Forelimb muscle (tissue), 1 donor: ENCODE measurements at regions not wholly inside any gene's neighbourhood (a gene's known extent, or its start where the extent isn't known, plus 50 kb on each side); places are given as distances from the start of the nearest gene placed in this dataset.

Experiments used
- DNase-seq: peaks from one replicate; pipeline ENCODE4 v3.0.0-alpha.2; 2013; ENCODE audit warnings: low read depth

DNA sequence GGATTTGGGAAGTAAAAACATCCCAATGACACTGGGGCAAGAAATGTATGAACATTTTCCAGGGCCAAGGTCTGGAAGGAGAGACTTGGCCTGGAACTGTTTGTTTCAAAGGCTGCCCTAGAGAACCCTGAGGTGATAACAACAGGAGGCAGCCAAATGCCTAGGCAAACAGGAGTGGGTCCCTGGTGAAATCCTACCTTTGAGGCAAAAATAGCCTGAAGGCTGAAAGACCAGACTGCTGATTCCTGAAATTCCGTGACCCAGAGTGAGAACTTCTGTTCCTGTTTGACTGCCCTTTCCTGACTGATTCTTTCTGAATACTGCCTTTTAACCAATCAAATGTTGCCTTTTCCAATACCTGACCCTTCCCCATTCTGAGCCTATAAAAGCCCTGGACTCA, 196.4 kb downstream of the NSUN3 start:
- no peak for DNase-seq

DNA sequence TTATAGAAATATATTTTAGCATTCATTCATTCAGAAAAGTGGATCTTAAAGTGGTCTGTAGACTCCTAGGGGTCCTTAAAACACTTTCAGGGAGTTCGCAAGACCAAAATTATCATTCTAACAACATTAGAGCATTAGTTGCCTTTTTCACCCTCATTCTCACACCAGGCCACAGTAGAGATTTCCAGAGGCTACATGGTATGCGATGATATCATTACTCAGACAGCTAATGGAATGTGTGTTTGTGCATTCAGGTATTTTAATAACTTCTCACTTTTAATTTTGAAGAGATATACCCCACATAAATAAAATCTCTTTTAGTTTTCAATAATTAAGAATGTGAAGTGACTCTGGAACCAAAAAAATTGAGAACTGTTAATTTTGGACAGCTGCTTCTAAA, 206.9 kb downstream of the NSUN3 start:
- DNase-seq = no peak

DNA sequence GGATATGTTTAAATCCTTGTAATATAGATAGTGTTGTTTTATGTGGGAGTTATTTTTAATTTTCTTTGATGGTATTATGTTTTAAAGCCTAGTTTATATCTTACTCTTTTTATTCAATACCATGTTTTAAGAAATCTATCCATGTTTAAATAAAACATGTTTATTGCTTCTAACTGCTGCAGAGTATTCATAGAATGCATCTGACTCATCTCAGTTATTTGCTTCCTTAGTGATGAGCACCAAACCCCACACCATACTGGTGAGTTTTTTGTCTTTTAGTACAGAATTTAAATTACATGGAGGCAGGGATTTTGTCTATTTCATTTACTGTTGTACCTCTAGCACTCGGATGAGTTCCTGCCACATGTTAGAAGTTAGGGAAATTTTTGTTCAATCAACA, 209.2 kb downstream of the NSUN3 start:
- no peak for DNase-seq

DNA sequence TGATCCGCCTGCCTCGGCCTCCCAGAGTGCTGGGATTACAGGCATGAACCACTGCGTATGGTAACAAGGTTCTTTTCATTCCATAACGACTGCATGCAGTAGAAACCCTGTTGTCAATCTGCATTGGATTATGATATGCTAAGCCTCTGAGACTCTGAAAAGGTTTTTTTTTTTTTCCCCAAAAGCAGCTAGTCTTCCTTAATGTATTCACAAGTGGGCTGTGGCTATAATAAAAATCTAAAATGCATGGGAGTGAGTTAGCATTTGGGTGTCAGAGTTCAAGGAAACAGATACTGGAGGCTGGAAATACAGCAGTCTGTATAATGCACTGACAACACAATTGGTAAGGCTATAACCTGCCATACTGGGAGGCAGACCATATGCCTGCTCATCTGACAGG, 218.1 kb downstream of the NSUN3 start:
- no peak for DNase-seq

DNA sequence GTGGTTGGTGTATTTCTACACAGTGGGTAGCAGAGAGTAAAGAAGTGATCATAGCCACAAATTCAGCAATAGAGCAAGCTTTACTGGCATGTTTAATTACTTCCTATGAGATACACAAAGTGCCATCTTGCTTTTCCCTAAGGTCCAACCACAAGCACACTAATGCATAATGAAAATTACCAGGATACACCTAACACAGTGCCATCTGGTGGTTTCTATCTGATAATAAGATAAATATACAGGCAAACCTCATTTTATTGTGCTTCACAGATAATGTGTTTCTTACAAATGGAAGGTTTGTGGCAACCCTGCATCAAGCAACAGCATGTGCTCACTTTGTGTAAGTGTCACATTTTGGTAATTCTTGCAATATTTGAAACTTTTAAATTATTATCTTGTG, 223.0 kb downstream of the NSUN3 start:
- no peak for DNase-seq

DNA sequence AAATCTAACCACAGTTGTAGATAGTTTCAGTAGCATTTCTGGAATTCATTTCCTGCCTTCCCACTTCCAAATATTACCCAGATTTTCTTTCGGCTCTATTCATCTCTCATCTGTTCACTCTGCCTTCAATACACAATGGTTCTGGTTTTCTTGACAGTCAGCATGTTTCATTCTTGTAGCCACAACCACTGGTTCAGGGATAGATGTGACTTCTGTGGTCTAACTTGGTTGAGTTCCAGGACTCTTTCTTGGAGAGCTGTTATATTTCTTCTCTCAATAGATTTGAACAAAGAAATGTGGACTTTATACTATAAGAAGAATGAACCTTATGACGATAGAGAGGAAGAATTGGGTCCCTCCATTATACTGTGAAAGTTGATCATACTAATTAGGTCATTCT, 228.8 kb downstream of the NSUN3 start:
- no peak for DNase-seq

DNA sequence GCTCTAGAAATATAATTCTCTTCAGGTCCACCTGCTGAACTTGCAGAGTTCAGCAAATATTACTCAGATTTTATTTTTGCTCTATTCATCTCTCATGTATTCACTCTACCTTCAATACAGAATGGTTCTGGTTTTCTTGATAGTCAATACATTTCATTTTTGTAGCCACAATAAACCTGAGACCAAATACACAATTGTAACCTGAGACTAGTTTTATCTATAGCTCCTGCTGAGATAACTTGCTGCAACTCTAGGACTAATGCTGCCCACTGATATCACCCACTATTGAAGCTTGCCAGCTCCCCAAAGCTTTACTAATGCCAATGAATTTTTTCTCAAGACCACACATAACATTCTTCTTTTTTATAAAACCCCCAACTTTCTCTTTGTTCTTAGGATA, 229.3 kb downstream of the NSUN3 start:
- no peak for DNase-seq

DNA sequence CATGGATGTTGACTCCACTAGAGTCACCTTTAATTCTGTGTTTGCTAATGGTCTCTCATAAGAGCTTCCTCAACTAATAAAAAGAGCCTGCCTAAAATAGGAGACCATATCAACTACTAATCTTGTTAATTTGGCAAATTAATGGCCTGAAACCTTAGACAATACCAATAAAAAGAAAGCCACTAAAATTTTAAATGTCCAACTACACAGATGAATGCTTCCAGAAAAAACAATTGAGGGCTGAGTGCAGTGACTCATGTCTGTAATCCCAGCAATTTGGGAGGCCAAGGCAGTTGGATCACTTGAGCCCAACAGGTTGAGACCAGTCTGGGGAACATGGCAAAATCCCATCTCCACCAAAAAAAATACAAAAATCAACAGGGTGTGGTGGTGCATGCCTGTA, 230.9 kb downstream of the NSUN3 start:
- no peak for DNase-seq

DNA sequence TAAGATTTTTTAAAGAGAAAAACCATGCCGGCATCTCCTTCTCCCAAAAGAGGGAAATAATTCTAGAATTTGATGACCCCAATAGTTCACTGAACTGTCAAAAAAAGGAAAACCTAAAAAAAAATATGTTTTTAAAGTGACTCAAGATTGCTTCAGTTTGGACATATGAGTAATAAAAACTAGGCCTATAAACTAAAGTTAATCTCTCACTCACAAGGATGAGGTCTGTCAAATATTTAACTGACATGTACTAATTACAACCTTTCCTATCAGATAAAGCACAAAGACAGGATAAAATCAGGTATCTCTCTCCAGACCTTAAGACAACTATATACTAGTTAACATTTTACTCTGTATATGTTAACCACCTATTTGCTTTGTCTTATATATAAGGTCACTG, 231.9 kb downstream of the NSUN3 start:
- DNase-seq = no peak

DNA sequence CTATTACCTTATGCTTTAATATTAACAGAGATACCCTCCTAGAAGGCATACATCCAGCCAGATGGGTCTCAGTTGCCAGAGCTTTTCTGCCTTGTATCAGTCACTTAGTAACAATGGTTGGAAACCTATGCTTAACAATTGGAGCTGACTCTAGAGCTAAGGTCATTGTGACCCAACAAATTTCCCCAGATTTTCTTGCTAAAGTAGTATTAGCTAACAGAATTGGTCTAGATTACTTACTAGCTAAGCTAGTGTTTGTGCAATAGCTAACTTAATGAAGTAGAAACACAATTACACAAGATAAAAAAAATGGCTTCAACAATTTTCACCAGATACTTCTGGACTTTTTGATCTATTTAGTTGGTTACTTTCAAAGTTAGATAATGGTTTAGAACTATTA, 236.9 kb downstream of the NSUN3 start:
- DNase-seq = no peak

DNA sequence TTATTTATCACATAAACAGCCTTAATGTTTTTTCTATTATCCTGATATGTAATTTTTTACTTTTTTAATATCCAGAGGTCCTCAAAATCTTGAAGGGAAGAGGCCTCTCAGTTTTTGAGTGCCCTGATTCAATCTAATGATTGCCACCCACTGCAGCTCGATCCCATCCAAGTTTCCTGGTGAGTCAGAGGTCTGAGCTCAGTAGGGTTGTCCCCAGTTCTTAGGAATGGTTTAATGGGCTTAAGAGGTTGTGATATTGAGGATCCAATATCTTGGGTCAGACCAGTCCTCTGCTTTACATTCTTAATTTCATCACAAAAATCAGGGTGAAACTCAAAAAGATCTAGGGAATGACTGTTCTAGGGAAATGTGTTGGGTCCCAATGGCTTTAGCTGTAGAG, 238.5 kb downstream of the NSUN3 start:
- no peak for DNase-seq

DNA sequence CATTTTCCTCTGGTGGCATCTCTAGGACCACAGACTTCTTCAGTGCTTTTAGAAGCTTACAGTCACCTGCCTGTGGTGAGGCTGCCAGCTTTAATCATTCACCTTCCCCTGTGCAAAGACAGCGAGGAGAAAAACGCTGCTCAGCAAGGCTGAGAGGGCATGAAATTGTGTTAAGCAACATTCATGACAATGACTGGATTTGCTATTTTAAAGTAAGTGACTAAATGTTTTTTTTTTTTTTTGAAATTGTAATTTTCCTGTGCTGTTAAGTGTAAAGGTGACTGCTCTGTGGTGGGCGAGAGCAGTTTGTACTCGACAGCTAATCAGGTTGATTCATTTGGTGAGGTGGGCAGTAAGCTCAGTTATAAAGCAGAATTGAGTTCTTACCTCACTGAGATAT, 240.4 kb downstream of the NSUN3 start:
- no peak for DNase-seq

DNA sequence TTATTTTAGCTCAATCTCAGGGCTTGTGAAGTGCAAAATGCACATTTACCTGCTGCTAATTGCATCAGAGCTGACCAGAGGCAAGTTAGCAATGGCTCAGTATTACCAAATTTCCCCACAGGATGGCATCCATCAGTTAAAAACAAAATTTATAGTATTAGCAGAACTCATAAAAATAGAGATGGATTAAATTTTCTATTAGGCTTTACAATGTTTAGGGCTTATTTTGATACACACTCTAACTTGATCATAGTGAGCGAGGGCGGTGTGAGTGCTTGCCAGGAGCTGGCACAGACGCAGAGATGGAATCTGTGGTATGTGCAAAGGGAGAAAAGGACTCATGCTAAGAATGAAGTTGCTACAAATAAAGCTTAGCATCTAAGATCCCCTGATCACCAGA, 241.0 kb downstream of the NSUN3 start:
- no peak for DNase-seq

DNA sequence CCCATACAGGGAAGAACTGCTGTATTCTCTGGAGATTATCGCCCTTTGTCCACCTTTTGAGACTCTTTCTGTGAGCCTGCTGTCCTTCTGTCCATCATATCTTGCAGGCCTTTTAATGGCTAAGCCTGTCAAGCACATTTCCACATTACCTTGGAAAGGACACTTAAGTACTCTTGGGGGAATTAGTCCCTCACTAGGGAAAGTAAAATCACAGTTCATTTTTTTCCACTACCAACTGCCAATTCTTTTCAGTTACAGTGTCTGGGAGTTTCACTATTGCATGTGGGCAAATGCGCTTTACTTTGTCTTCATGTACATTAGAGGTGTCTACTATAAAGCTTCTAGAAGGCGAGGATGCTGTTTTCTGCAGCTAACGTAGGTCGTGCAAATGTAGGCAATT, 242.1 kb downstream of the NSUN3 start:
- no peak for DNase-seq

DNA sequence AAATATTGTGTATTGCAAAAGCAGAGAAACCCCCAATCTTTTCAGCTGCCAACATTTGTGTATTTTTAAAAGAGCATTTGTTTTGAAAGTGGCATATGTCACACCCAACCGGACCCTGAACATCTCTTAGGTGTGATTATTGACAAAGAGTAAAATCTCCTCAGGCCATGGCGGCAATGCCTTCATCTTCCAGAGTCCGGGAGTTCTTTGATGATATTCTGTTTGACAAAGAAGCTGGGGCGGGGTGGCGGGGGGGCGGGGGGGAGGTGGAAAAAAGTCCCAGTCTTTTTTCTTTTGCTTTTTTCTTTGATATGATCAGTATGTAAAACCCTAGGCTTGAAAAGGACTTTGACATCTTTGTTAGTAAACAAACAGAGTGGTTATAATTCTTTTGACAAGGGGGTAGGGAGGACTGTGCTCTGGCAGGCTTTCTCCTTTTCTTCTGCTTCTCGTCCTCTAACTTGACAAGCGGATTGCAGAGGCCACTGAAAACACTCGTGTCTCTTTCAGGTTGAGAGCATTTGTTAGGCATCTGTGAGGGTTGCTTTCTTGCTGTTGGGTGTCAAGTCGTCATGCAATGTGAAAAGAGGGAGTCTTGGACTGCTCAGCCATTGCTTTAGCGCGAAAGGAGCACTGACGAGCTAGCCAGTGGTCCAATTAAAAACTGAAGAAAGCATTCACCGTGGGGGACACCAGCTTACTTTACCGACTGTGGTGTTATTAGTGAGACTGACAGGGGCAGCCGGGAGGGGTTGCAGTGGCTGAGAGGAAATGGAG, 243.2 kb downstream of the NSUN3 start:
- no peak for DNase-seq

DNA sequence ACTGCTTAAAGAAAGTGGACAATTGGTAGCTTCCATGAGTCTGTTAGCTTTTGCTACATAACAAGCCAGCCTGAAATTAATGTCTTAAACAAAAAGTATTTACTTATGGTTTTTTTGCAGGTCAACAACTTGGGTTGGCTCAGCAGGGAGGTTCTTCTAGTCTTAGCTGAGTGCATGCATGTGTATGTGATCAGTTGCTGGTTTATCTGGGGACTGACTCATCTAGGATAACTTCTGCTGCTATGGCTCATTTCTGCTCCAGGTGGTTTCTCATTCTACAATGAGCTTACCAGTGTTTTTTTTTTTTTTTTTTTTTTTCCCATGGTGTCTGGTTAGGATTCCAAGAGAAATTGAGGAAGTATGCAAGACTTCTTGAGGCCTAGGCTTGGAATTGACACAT, 244.7 kb downstream of the NSUN3 start:
- no peak for DNase-seq

DNA sequence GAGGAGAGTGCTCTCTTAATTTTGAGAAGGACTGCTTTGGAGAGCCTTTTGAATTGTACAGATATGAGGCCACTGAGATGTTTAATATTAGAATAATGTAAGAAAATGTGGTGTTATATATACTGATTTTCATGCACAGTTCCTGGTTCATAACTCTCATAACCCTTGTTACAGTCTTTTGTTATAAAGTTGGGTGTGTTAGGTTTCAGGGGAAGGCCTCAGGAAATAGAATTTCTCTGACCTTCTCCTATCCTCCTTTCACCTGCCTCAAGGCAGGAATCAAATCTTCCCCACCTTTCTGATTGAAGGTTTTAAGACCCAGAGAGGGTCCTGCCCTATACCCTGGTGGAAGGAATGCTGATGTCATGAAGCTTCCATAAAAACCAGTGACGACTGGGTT, 245.9 kb downstream of the NSUN3 start:
- no peak for DNase-seq

DNA sequence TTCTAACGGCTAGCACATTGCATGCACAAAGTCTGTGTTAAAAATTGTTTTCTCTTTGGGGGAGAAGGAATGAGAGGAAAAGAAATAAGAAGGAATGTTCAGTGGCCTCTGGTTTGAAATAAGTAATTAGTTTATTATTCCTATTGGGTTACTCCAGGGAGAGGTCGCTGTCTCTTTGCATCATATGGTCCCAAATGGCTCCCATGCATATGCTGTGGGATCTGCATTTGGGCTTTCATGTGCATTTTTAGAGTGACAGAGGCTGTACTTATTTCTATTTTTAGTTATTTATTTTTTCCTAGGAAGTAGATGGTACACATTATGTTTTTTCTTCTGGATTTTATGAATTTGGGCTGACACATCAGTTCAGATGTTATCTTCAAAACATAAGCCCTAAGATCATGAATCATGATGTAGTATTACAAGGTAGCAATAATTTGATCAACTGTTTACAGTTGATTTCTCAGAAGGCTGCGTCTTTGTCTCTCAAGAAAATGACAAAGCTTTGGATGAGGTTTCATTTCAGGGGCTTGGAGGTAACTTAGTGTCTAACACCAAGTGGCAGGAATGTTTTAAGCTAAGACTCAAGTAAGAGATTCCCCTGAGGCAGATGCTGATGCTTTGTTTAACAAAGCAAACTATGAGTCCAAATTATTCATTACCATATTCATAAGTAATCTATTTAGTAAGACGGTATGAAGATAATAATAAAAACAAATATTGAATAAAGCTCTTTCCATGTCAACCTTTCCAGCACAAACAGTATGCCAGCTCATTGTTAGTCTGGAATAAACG, 247.7 kb downstream of the NSUN3 start:
- no peak for DNase-seq

DNA sequence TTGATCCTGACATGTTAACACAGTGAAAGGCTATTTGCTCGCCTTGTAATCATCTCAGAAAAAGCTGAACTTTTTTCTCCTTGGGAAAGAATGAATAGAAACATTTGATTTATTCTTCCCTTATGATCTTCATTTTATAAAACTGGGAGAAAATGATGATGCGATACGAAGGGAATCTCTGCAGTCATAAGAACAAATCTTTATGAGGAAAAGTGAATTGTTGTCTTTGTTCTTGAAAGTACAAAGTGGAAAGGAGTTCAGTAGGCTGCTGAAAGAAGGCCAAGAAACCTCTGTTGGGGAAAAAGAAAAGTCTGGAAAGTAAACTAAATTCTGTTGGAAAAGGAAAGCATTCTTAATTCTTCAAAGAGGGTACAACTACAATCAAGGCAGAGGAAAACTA, 248.8 kb downstream of the NSUN3 start:
- no peak for DNase-seq

DNA sequence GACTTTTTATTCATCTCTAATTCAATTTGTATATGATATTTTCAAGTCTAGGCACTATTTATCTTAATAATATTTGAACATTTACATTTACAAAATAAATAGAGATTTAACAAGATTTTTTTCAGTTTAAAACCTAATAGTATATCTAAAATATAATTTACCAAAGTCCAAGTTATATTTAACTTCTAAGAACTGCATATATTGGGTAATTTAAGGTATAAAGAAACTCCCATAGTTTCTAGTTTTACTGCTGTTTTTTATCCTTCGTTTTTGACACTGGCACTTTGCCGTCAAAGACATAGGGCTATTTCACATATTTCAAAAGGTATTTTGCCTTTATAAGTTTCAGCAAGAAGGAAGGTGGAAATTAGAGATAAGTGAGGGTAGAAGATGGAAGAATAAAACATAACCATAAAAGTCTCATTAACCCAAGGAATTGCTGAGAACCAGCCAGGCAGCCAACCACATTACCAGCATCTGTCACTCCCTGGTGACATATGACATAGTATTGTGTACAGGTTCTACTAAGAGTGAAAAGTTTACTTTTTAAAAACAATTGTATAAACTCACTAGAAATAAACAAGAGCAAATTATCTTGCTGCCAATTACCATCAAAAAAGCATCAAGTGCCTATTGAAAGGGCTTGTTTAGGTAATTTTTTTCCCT, 251.5 kb downstream of the NSUN3 start:
- no peak for DNase-seq

DNA sequence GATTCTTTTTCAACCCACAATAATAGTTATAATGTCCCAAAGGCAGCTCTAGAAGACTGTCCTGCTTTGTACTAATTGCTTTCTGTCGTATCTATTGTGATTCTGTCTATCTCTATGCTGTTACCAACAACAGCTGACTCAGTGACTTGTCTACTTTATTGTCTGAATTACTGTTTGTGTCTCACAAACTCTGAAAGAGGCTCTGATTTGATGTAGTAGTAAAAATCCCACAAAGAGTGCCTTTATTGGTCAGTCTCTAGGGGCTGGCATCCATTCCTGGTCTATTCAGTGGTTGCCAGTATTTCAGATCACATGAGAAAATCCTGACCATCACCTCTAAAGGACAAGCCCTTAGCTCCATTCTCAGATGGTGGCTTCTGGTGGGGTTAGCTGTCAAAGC, 254.2 kb downstream of the NSUN3 start:
- no peak for DNase-seq

DNA sequence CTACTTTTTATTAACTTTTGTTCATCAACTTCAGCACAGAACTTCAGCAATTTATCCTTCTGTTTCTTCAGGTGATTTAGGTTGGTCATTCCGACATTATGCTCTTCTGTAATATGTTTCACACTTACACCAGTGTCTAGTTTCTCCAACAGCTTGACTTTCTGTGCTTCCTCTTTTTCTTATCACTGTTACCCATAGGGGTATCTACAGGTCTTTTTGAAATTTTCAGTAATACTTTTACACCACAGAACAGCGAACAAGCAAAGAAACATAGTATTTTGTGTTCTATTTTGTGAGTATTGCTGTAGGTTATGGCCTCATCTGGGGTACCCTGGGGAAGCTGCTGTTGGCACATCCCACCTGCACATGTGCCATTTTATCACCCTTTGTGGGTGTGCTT, 260.7 kb downstream of the NSUN3 start:
- DNase-seq = no peak

DNA sequence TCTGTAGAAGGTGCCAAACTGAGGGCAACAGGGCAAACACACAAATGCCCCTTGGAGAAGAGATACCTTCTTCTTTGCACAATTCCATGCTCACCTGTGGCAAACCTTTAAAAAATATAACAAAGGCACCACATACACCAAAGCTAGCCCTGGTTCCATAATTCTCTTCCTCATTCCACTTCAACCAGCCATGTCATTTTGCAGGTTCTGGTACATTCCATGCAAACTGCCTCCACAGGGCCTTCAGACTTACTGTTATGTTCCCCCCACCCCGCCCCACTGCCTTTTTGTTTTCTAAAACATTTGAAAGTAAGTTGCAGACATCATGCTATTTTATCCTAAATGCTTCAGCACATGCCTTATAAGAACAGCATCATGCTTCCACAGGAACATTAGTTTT, 269.0 kb downstream of the NSUN3 start:
- no peak for DNase-seq
